A549 (cell line): ENCODE measurements at regions not wholly inside any gene's neighbourhood (a gene's known extent, or its start where the extent isn't known, plus 50 kb on each side); places are given as distances from the start of the nearest gene placed in this dataset.

ENCODE experiments used
- ATAC-seq, 2 experiments: fragments of 200-7000 bp in 1 of 2; fragments of >200 bp in 1 of 2; cut with Nextera tagmentation in 1 of 2; cut with Tn5 transposase in 1 of 2; 3 replicates each; pipeline versions ENCODE4 v1.8.0 to v1.9.1; 2018 to 2020; ENCODE audit warnings: mild to moderate bottlenecking in 1 of 2, moderate library complexity in 1 of 2
- CTCF ChIA-PET: fragments of 300-600 bp; sonication (Branson Sonifier 250); formaldehyde crosslinking; extraction: SDS; loops from one replicate; lab custom pipeline; 2021; ENCODE audit warnings: antibody characterized with exemption, inconsistent platforms; lab: Yijun Ruan, JAX
- POLR2A ChIA-PET: fragments of 350-600 bp; formaldehyde crosslinking; extraction: SDS; loops from one replicate; lab custom pipeline; 2021; ENCODE audit warnings: antibody characterized with exemption, inconsistent platforms; lab: Yijun Ruan, JAX
- DNase-seq, 2 experiments: peaks; one replicate each; pipeline versions ENCODE4 v3.0.0 to v3.0.0-alpha.2; 2011 to 2016; ENCODE audit warnings: low read depth in 1 of 2, low spot score in 1 of 2
- FAIRE-seq: peaks from 2 replicates; lab custom pipeline; 2011; peaks lifted over from hg19 to GRCh38; lab: Jason Lieb, UNC
- H3K27ac ChIP-seq, 2 experiments: fragments of >200 bp; sonication (Bioruptor Twin); formaldehyde crosslinking; 3 replicates each; pipeline ENCODE4 v1.5.1; 2016 to 2017
- H3K4me1 ChIP-seq: fragments of >200 bp; sonication (Bioruptor Twin); formaldehyde crosslinking; 3 replicates; pipeline ENCODE4 v1.6.1; 2016
- H3K4me2 ChIP-seq: fragments of >200 bp; sonication (Bioruptor Twin); formaldehyde crosslinking; 3 replicates; pipeline ENCODE4 v1.6.1; 2016
- H3K4me3 ChIP-seq: fragments of >200 bp; sonication (Bioruptor Twin); formaldehyde crosslinking; 3 replicates; pipeline ENCODE4 v1.5.1; 2016
- H3K9me3 ChIP-seq: fragments of >200 bp; sonication (Bioruptor Twin); formaldehyde crosslinking; 3 replicates; pipeline ENCODE4 v1.6.1; 2016
- BHLHE40 ChIP-seq: IDR thresholded peaks from 2 replicates; pipeline ENCODE4 v1.6.1; 2012; ENCODE audit warnings: low read depth, low read length, inconsistent platforms
- EP300 ChIP-seq, 2 experiments: fragments of >200 bp; sonication (Bioruptor Twin); formaldehyde crosslinking; IDR thresholded peaks; 2 replicates in 1 of 2; 3 replicates in 1 of 2; pipeline ENCODE4 v1.6.1; 2016 to 2017
- HDAC2 ChIP-seq: fragments of 200-600 bp; sonication (generic); IDR thresholded peaks from 2 replicates; pipeline ENCODE4 v1.6.1; 2016
- HOXB5 ChIP-seq: fragments of 250-450 bp; sonication (Bioruptor Pico); IDR thresholded peaks from 2 replicates; pipeline ENCODE4 v1.5.0; 2020; ENCODE audit warnings: mild to moderate bottlenecking, moderate library complexity
- MAFK ChIP-seq: fragments of 450-650 bp; IDR thresholded peaks from 2 replicates; pipeline ENCODE4 v1.6.1; 2014; ENCODE audit not compliant: partially characterized antibody
- NPAS2 ChIP-seq: fragments of 250-450 bp; sonication (Bioruptor Pico); IDR thresholded peaks from 2 replicates; pipeline ENCODE4 v1.8.0; 2022; ENCODE audit warnings: mild to moderate bottlenecking, moderate library complexity, borderline replicate concordance
- POLR2A ChIP-seq: IDR thresholded peaks from 2 replicates; pipeline ENCODE4 v1.6.1; 2012; ENCODE audit warnings: mild to moderate bottlenecking, low read length
- RFX5 ChIP-seq: fragments of 450-650 bp; IDR thresholded peaks from 2 replicates; pipeline ENCODE4 v1.7.1; 2014; ENCODE audit warnings: antibody characterized with exemption, mild to moderate bottlenecking, moderate library complexity
- SREBF2 ChIP-seq: fragments of 450-650 bp; IDR thresholded peaks from 2 replicates; pipeline ENCODE4 v1.6.1; 2014; ENCODE audit warnings: mild to moderate bottlenecking, moderate library complexity
- ZFP36 ChIP-seq: fragments of 450-650 bp; IDR thresholded peaks from 2 replicates; pipeline ENCODE4 v1.6.1; 2014; ENCODE audit warnings: borderline replicate concordance; ENCODE audit not compliant: partially characterized antibody
- ZSCAN20 ChIP-seq: fragments of 250-450 bp; sonication (Bioruptor Pico); IDR thresholded peaks from 2 replicates; pipeline ENCODE4 v1.8.0; 2022; ENCODE audit warnings: mild to moderate bottlenecking, moderate library complexity
- WGBS: methylation state at CpG from one replicate; pipeline ENCODE4 v1.1.6; 2017; ENCODE audit errors: missing lambda C conversion rate; 5-methylcytosine and 5-hydroxymethylcytosine counted together
- TF ChIP-seq, protein P1 (sequence below): fragments of >200 bp; sonication (Bioruptor Twin); formaldehyde crosslinking; IDR thresholded peaks from 3 replicates; pipeline ENCODE4 v1.5.1; 2016
- TF ChIP-seq, protein P2 (sequence below): IDR thresholded peaks from 2 replicates; pipeline ENCODE4 v1.6.1; 2012
- TF ChIP-seq, protein P3 (sequence below): fragments of >200 bp; sonication (Bioruptor Twin); formaldehyde crosslinking; IDR thresholded peaks from 3 replicates; pipeline ENCODE4 v1.6.1; 2016
- TF ChIP-seq, protein P4 (sequence below): fragments of 200-600 bp; sonication (generic); IDR thresholded peaks from 2 replicates; pipeline ENCODE4 v1.6.1; 2016; ENCODE audit warnings: antibody characterized with exemption, mild to moderate bottlenecking, moderate library complexity

DNA sequence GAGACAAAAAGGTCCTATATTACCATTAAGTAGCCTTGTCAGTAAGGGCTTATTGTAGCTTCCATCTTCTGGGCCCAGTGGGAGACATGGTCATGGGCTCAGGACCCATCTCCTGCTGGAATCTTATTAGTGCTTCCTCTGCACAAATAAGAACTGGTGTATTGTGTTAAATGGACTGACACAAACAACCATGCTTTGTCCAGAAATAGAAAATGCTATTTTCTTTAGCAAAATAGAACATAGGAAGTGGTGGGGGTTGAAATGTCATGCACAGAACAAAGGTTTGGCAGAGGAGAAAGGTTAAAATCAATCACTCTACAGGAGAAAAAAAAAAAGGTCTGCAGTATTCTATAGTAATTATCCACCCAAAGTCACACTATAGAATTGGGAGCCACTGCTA lies 252.2 kb downstream of the ELAVL2 start (continued):
- TF ChIP-seq, protein P1, sequence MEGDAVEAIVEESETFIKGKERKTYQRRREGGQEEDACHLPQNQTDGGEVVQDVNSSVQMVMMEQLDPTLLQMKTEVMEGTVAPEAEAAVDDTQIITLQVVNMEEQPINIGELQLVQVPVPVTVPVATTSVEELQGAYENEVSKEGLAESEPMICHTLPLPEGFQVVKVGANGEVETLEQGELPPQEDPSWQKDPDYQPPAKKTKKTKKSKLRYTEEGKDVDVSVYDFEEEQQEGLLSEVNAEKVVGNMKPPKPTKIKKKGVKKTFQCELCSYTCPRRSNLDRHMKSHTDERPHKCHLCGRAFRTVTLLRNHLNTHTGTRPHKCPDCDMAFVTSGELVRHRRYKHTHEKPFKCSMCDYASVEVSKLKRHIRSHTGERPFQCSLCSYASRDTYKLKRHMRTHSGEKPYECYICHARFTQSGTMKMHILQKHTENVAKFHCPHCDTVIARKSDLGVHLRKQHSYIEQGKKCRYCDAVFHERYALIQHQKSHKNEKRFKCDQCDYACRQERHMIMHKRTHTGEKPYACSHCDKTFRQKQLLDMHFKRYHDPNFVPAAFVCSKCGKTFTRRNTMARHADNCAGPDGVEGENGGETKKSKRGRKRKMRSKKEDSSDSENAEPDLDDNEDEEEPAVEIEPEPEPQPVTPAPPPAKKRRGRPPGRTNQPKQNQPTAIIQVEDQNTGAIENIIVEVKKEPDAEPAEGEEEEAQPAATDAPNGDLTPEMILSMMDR = no peak
- TF ChIP-seq BHLHE40 (no peak), NPAS2 (CRISPR knock-in tag) (no peak), POLR2A (no peak), ZSCAN20 (CRISPR knock-in tag) (no peak), ZFP36 (no peak), RFX5 (no peak), EP300 (IDR thresholded peaks at IDR 0.05) (no peak), MAFK (no peak)
- TF ChIP-seq, protein P2, sequence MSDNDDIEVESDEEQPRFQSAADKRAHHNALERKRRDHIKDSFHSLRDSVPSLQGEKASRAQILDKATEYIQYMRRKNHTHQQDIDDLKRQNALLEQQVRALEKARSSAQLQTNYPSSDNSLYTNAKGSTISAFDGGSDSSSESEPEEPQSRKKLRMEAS = no peak
- TF ChIP-seq, protein P3, sequence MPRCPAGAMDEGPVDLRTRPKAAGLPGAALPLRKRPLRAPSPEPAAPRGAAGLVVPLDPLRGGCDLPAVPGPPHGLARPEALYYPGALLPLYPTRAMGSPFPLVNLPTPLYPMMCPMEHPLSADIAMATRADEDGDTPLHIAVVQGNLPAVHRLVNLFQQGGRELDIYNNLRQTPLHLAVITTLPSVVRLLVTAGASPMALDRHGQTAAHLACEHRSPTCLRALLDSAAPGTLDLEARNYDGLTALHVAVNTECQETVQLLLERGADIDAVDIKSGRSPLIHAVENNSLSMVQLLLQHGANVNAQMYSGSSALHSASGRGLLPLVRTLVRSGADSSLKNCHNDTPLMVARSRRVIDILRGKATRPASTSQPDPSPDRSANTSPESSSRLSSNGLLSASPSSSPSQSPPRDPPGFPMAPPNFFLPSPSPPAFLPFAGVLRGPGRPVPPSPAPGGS = no peak

DNA sequence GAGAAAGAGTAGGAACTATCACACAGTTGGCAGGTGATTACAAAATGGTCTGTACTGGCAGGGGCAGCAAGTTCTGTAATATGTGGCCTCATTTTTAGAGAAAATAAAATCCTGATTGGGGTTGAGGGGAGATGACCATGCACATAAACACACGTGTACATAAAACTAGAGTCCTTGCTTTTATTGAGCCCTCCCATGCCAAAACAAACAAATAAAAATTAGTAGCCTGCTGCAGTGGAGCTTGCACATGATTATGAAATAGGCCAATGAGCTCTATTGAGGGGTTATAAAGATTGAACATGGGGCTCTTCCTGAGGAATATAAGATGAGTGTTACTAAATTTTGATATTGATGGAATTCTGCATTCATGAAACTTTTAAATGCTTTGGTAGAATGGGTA lies 248.4 kb downstream of the ELAVL2 start:
- Histone ChIP-seq H3K9me3 (no peaks in the 10 kb centered on the region), H3K4me2 (no peak overlapping the region), H3K27ac (no peak overlapping the region), H3K4me3 (no peak overlapping the region), H3K4me1 (no peaks in the 10 kb centered on the region)
- TF ChIP-seq RFX5 (no peak), HOXB5 (CRISPR knock-in tag) (no peak)
- ATAC-seq (no peak), DNase-seq (no peak), FAIRE-seq (no peak)
- WGBS = 3% methylated on average over 1 of the region's 1 CpG
- CTCF ChIA-PET = no interaction called here
- POLR2A ChIA-PET = no interaction called here

DNA sequence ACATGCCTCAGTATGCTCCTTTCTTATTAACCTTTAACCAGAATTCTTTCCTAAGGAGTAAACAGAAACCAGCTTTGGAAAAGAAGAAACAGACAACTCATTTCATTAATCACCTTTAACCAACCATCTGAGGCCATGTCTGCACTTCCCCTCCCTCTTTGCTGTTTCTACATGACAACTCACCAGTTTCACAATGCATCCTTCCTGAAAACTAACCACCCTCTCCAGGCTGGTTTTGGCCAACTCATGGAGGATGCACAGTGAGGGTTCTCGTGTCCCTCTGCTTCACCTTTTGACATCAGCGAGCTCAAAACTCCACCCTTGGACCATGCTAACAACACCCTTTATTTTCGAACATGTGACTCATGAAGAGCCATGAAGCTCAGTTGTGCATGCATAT lies 244.1 kb downstream of the ELAVL2 start:
- Histone ChIP-seq H3K4me3 (no peak overlapping the region), H3K9me3 (no peaks in the 10 kb centered on the region), H3K4me1 (no peaks in the 10 kb centered on the region), H3K4me2 (no peak overlapping the region), H3K27ac (no peak overlapping the region)
- ATAC-seq = no peak
- WGBS = 3% methylated on average over 3 of the region's 3 CpGs
- DNase-seq = no peak
- FAIRE-seq = no peak
- POLR2A ChIA-PET = interaction anchor here (0.7 kb wide), 1 partner anchor 277 kb away, joined by 3 read pairs; no protein-coding TSS in a partner anchor
- no peak for TF ChIP-seq HDAC2
- TF ChIP-seq, protein P4, sequence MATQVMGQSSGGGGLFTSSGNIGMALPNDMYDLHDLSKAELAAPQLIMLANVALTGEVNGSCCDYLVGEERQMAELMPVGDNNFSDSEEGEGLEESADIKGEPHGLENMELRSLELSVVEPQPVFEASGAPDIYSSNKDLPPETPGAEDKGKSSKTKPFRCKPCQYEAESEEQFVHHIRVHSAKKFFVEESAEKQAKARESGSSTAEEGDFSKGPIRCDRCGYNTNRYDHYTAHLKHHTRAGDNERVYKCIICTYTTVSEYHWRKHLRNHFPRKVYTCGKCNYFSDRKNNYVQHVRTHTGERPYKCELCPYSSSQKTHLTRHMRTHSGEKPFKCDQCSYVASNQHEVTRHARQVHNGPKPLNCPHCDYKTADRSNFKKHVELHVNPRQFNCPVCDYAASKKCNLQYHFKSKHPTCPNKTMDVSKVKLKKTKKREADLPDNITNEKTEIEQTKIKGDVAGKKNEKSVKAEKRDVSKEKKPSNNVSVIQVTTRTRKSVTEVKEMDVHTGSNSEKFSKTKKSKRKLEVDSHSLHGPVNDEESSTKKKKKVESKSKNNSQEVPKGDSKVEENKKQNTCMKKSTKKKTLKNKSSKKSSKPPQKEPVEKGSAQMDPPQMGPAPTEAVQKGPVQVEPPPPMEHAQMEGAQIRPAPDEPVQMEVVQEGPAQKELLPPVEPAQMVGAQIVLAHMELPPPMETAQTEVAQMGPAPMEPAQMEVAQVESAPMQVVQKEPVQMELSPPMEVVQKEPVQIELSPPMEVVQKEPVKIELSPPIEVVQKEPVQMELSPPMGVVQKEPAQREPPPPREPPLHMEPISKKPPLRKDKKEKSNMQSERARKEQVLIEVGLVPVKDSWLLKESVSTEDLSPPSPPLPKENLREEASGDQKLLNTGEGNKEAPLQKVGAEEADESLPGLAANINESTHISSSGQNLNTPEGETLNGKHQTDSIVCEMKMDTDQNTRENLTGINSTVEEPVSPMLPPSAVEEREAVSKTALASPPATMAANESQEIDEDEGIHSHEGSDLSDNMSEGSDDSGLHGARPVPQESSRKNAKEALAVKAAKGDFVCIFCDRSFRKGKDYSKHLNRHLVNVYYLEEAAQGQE = no peak
- TF ChIP-seq, protein P3 = no peak
- no peak for TF ChIP-seq SREBF2
- CTCF ChIA-PET = no interaction called here
